ENCODE measurements at regions not wholly inside any gene's neighbourhood (a gene's known extent, or its start where the extent isn't known, plus 50 kb on each side); places are given as distances from the start of the nearest gene placed in this dataset.
"Not testable (repeated sequence)": the region's sequence is repeated elsewhere in the genome, so short reads cannot be mapped to it uniquely, and the experiment has no call there.

- DNase-seq = no peak
- intact Hi-C loops (cut with DNase I) = no loop called here
Measured at GRCh38 chr18:65215865-65216466, 534.8 kb upstream of the CDH7 start.

DNA sequence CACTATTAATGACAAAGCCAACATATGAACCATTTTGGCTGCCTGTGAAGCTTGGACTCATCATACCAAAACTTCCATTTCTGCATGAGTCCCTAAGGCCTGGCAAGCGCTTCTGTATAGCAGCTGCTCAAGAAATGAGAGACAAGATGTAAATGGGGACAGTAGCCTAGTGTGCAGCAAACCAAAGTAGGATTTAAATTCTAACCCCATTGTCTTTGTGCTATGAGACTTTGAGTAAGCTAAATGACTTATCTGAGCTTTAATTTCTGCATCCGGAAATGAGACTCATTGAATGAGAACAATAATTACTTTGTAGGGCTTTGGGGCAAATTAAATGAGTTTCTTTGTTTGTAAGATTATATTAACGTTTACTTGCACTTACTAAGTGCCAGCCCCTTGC is 536.4 kb upstream of the CDH7 start:
- DNase-seq = no peak
- intact Hi-C loops (cut with DNase I) = no loop called here

DNA sequence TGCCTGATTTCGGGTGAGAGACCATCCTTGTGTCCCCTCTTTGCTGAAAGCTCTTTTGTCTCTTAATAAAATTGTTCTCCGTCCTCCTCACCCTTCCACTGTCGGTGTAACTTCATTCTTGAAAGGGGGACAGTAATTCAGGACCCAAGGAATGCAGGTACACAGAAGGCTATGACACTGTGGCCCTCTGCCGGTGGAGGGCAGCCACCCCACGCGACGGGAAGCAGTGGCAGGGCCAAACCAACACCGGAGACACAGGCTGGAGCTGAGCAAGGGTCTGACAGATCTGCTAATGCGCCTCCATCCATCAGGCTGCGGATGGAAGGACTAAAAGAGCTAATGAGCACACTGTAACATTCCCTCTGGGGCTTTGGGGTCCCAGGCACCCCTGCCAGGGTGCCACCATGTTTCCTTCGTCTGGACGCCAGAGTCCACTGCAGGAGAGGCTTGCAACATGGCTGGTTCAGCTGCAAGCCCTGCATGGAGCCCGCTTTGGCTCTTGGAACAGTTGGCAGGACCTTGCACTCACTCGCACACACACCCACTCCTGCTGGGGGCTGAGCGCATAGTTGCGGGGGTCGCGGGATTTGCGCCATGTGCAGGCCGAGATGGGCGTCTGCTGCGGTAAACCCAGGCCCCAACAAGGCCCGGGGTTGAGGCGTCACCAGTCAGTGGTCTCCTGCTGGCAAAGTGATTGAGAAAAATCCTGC is 544.1 kb upstream of the CDH7 start:
- DNase-seq = peak in 3 of 10 donors; percentile 52 to 71 (median 66)
- intact Hi-C loops (cut with DNase I) = no loop called here

- intact Hi-C loops (cut with DNase I) = no loop called here
Measured at GRCh38 chr18:65202091-65202490, 548.7 kb upstream of the CDH7 start.

GRCh38 chr18:65175681-65176080 is 575.1 kb upstream of the CDH7 start:
- DNase-seq = no peak
- intact Hi-C loops (cut with DNase I) = no loop called here

More at GRCh38 chr18:65202091-65202490, 548.7 kb upstream of the CDH7 start:
- DNase-seq = no peak

GRCh38 chr18:65162086-65162485 is 588.7 kb upstream of the CDH7 start:
- intact Hi-C loops (cut with DNase I) = not testable (repeated sequence)
- peak in 1 of 10 donors; percentile 66 for DNase-seq

- intact Hi-C loops (cut with DNase I) = no loop called here
- no peak for DNase-seq
Measured at GRCh38 chr18:65146482-65147021, 604.3 kb upstream of the CDH7 start.

DNA sequence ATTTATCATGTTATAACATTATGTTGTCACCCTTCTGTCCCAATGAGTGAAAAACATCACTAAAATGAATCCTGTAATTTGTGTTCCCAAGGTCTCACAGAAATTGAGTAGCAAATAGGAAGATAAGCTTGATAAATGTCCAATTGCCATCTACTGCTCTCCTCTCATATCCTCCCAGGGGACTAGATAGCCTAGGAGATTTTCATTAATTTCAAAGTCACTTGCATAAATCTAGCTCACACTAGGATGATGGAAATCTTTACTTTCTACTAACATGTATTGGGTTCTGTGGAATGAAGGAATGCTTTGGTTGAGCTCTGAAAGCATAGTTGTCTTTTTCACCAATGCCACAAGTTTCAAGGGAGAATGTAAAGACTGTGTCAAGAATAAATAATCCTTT is 605.5 kb upstream of the CDH7 start:
- intact Hi-C loops (cut with DNase I) = no loop called here

DNA sequence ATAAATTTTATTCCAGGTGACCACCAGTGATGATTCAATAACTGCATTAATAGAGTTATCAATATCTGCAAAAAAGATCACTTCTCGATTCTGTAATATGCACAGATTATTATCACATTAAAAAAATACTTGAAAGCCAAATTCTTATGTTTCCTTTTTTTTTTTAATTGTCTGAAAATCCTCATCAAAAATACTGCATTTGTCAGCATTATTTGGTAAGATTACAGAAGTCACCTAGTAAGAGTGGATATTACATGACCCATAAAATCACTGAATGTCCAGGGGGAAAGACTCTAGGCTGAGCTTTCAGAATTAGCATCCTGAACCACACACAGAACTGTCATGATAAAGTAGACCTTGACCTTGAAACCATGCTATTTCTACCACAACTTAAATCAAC is 617.2 kb upstream of the CDH7 start:
- no peak for DNase-seq
- intact Hi-C loops (cut with DNase I) = no loop called here

More for the DNA sequence above, 605.5 kb upstream of the CDH7 start:
- no peak for DNase-seq

DNA sequence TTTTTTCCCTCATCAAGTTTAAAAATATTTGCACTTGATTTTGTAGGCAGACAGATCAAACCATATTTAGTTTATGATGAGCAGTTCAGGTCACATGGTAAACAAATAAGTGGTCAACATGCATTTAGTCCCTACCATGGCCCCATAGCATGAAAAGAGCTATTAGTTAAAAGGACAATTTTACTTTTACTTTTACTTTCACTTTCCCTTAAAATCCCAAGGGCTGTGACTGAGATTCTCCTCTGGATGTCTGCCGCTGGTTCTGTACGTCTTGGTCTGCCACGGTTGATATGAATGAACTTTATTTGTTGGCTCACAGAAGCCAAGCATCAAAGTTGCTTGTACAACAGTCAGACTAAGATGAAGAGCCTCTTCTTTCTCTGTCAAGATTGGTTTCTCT is 626.2 kb upstream of the CDH7 start:
- DNase-seq = no peak
- intact Hi-C loops (cut with DNase I) = no loop called here

DNA sequence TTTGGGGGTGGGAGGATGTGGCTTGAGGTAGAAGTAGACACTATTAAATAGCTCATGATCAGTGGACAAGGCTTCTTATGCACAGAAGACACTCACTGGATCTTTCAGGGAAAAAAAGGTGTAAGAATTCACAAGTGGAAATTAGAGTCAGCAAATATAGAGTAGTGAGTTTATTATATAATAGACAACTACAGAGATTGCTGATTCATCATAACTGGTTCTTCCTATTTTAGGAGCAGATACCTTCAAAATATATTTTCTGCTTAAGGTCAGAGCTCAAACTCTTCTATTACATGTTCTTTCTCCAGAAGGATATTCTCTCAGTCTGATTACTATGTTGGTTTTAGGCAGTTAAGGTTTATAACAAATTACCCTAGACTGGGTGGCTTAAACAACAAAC is 646.9 kb upstream of the CDH7 start:
- no peak for DNase-seq
- intact Hi-C loops (cut with DNase I) = no loop called here

GRCh38 chr18:65093346-65093745 is 657.5 kb upstream of the CDH7 start:
- DNase-seq = peak in 1 of 10 donors; percentile 9
- intact Hi-C loops (cut with DNase I) = no loop called here

GRCh38 chr18:65091744-65092329 is 659.0 kb upstream of the CDH7 start:
- intact Hi-C loops (cut with DNase I) = no loop called here
- DNase-seq = no peak

DNA sequence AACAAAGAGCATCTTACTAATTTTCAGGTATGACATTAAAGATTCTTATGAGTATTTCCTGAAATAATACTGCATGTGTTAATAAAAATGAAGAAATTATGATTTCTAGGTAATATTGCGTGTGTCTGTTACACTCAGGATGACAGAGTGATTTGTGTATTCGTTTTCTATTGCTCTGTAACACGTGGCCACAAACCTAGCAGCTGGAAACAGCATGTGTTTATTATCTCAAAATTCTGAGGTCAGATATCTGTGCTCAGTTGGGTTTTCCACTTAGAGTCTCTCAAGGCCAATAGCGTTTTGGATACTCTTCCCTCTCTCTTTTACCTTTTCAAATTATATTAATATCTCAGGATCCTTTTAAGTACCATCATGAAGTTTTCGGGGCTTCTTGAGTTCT is 667.9 kb upstream of the CDH7 start:
- no peak for DNase-seq
- intact Hi-C loops (cut with DNase I) = no loop called here

GRCh38 chr18:65081786-65082185 is 669.0 kb upstream of the CDH7 start:
- no peak for DNase-seq
- intact Hi-C loops (cut with DNase I) = no loop called here

GRCh38 chr18:65073060-65073550 is 677.7 kb upstream of the CDH7 start:
- DNase-seq = no peak
- intact Hi-C loops (cut with DNase I) = no loop called here

DNA sequence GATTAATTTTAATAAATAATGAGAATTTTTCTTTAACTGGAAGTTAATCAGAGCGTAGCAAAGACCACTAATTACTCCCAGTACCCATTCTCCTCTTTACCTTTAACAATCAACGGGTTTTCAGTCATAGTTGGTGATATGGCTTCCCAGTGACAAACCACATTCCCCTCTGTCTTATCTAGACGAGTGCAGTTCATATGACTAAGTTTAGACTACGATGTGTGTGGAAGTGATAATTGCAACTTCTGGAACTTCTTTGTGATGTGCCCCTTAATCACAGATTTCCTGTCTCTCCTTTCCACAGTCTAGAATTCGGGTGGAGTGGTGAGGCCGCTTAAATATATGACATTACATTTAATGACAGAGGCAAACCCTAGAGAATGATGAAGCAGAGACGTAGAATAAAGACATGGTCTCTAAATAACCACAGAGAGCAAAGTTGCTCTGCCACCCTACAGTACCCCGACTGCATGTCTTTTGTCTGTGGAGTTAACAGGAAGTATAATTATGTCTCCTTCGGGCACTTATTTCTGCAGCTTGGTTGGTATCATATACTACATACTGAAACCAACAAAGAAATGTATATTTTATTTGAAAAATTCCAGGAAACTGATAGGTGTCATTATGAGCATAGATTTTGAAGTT is 693.3 kb upstream of the CDH7 start:
- no peak for DNase-seq
- intact Hi-C loops (cut with DNase I) = no loop called here

- no peak for DNase-seq
- intact Hi-C loops (cut with DNase I) = no loop called here
Measured at GRCh38 chr18:65056575-65056974, 694.2 kb upstream of the CDH7 start.

DNA sequence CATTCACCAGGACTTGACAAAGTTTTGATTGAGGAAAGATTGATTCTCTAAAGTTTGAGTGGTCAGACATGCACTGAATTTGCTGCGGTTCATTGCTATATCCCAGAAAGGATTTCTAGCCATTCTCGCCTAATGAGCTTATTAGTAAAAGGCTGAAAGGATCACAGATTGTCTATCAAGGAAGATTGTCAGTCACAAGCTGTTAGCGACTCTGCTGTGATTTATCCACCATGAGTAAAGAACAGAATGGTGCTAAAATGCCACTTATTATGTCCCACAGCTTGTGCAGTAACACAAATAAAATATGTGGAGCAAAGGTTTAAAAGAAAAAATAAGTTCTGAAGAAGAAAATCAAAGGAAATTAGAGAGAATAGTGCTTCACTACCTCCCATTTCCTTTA is 701.2 kb upstream of the CDH7 start:
- no peak for DNase-seq
- intact Hi-C loops (cut with DNase I) = no loop called here

DNA sequence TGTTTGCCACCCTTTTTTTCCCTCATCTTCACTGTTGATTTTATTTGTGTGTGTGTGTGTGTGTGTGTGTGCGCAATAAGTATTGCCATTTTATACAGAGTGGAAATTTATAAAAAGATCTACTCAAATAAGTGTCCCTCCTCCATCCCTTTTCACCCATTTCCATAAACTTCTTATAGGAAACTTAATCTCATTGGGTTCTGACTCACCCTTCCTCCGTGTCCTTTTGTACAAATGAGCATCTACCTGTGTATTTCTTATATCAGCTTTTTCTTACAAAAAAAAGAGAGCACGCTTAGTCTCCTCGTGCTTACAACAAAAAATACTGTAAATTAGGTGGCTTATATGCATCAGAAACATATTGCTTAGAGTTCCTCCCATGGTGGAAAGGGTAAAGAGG is 711.2 kb upstream of the CDH7 start:
- DNase-seq = no peak
- intact Hi-C loops (cut with DNase I) = no loop called here

DNA sequence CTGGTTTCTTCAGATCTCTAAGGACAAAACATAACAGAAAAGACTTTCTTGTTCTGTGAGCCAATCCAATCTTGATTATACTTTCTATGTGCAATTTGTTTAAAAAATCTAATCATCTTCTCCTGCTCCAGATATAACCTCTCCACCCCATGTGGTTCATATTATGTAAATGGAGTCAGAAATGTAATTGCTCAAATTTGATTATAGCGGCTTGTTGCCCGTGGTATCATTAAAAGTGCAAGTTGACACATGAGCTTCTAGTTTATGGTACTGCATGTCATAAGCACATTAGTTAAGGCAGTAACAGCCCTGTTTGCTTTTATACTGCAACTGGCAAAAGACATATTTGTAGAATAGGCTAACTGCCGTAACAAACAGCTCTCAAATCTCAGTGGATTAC is 715.1 kb upstream of the CDH7 start:
- intact Hi-C loops (cut with DNase I) = no loop called here
- DNase-seq = no peak

Data from posterior cingulate gyrus (tissue), 11 donors.